HG02840 (cell line): ENCODE measurements at regions not wholly inside any gene's neighbourhood (a gene's known extent, or its start where the extent isn't known, plus 50 kb on each side); places are given as distances from the start of the nearest gene placed in this dataset.

Experiments
- ATAC-seq: cut with Tn5 transposase; IDR thresholded peaks from one replicate; pipeline ENCODE4 v1.9.1; 2021; ENCODE audit warnings: mild to moderate bottlenecking, moderate library complexity, moderate number of reproducible peaks; ENCODE audit not compliant: unreplicated experiment, low FRiP score

- ATAC-seq, result no peak
Observed at GRCh38 chr5:164860896-164861295, 1355.5 kb downstream of the MAT2B start.

- ATAC-seq, result no peak
Observed at GRCh38 chr5:164861610-164862009, 1356.2 kb downstream of the MAT2B start.

- ATAC-seq, result peak; percentile 57
Observed at GRCh38 chr5:164868761-164869160, 1363.3 kb downstream of the MAT2B start.

- ATAC-seq, result peak; percentile 41
Observed at GRCh38 chr5:164869325-164869724, 1363.9 kb downstream of the MAT2B start.

GRCh38 chr5:164876793-164877192, 1371.4 kb downstream of the MAT2B start:
- ATAC-seq, result no peak

GRCh38 chr5:164881442-164881841, 1376.0 kb downstream of the MAT2B start:
- no peak for ATAC-seq

GRCh38 chr5:164885179-164885578, 1379.8 kb downstream of the MAT2B start:
- no peak for ATAC-seq

GRCh38 chr5:164893071-164893470, 1387.7 kb downstream of the MAT2B start:
- no peak for ATAC-seq

GRCh38 chr5:164898705-164899104, 1393.3 kb downstream of the MAT2B start:
- no peak for ATAC-seq

GRCh38 chr5:164909673-164910072, 1404.3 kb downstream of the MAT2B start:
- no peak for ATAC-seq

GRCh38 chr5:164921722-164922121, 1416.3 kb downstream of the MAT2B start:
- no peak for ATAC-seq

- ATAC-seq, result no peak
Observed at GRCh38 chr5:164934039-164934438, 1428.6 kb downstream of the MAT2B start.

GRCh38 chr5:164934561-164934960, 1429.1 kb downstream of the MAT2B start:
- ATAC-seq, result no peak

- ATAC-seq, result no peak
Observed at GRCh38 chr5:164941132-164941531, 1435.7 kb downstream of the MAT2B start.

GRCh38 chr5:164950927-164951326, 1445.5 kb downstream of the MAT2B start:
- no peak for ATAC-seq

- no peak for ATAC-seq
Observed at GRCh38 chr5:164951570-164951969, 1446.2 kb downstream of the MAT2B start.

- ATAC-seq, result no peak
Observed at GRCh38 chr5:164958688-164959087, 1453.3 kb downstream of the MAT2B start.

GRCh38 chr5:164959761-164960160, 1454.3 kb downstream of the MAT2B start:
- no peak for ATAC-seq

GRCh38 chr5:164962329-164962961, 1457.0 kb downstream of the MAT2B start:
- ATAC-seq, result no peak

- no peak for ATAC-seq
Observed at GRCh38 chr5:164966611-164967010, 1461.2 kb downstream of the MAT2B start.

- ATAC-seq, result no peak
Observed at GRCh38 chr5:164967354-164967753, 1461.9 kb downstream of the MAT2B start.

GRCh38 chr5:164972973-164973372, 1467.6 kb downstream of the MAT2B start:
- ATAC-seq, result no peak

GRCh38 chr5:164975986-164976385, 1470.6 kb downstream of the MAT2B start:
- ATAC-seq, result no peak
